AG10803 (cell line): ENCODE measurements at regions not wholly inside any gene's neighbourhood (a gene's known extent, or its start where the extent isn't known, plus 50 kb on each side); places are given as distances from the start of the nearest gene placed in this dataset.

Experiments
- DNase-seq: peaks from one replicate; pipeline ENCODE4 v3.0.0; 2010; ENCODE audit warnings: low read depth
- H3K4me3 ChIP-seq: 2 replicates; pipeline ENCODE4 v1.5.1; 2011; ENCODE audit warnings: mild to moderate bottlenecking, low read length, control low read depth
- TF ChIP-seq, protein P1 (sequence below): conservative IDR thresholded peaks from 2 replicates; pipeline ENCODE4 v1.5.1; 2011; ENCODE audit warnings: mild to moderate bottlenecking, low read length, control low read depth, inconsistent platforms

DNA sequence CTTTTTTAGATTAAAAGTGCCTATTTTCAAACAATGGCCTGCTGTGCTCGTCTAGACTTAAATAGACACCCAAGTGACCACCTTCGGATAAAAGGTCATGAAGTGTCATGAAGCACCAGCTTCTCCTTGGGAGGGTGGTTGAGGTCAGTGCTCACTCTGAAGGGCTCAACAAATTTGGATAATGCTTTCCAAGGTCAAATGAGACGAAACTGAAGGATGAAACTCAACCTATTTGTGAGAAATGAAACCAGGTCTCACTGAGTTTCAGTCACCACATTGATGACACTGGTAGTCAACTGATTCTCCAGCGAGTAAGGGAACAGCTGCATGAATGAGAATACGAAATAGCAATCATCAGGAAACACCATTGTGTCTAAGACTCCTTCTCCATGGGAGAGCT is 852.6 kb downstream of the NTRK3 start:
- H3K4me3 ChIP-seq = no peak overlapping the region
- TF ChIP-seq, protein P1, sequence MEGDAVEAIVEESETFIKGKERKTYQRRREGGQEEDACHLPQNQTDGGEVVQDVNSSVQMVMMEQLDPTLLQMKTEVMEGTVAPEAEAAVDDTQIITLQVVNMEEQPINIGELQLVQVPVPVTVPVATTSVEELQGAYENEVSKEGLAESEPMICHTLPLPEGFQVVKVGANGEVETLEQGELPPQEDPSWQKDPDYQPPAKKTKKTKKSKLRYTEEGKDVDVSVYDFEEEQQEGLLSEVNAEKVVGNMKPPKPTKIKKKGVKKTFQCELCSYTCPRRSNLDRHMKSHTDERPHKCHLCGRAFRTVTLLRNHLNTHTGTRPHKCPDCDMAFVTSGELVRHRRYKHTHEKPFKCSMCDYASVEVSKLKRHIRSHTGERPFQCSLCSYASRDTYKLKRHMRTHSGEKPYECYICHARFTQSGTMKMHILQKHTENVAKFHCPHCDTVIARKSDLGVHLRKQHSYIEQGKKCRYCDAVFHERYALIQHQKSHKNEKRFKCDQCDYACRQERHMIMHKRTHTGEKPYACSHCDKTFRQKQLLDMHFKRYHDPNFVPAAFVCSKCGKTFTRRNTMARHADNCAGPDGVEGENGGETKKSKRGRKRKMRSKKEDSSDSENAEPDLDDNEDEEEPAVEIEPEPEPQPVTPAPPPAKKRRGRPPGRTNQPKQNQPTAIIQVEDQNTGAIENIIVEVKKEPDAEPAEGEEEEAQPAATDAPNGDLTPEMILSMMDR = no peak
- DNase-seq = no peak

DNA sequence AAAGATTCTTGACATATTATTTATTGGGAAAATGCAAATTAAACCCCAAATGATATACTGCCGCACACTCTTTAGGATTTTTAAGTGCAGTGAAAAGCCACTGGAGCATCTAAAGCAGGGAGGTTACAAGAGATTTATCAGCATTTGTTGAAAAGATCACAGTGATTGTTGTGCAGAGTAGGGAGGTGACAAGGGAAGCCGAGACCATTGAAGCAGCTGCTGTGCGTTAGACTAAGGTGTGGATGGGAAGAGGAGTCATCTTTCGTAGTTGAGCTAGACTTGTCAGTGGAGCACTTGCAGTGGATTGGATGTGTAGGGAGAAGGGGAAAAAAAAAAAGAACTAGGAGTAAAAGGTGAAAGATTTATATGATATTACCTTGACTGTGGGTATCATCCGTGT is 854.6 kb downstream of the NTRK3 start:
- TF ChIP-seq, protein P1 = no peak
- no peak overlapping the region for H3K4me3 ChIP-seq
- DNase-seq = no peak

DNA sequence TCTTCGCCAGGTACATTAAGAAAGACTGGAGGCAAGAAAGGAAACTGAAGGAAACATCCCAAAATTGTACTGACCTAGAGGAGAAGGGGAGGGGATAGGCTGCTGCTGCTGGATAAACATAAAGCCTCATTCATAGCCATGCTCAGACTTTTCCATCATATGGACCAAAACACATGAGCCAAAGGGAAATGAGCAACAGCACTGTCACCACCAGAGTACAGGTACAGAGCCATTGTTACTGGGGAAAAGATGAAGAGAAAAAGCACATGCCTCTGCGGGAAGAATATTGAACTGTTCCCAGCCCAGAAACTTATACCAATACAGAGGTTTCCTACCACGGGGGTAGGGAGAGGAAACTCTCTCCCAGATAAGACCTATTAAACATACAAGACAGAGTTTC is 861.9 kb downstream of the NTRK3 start:
- DNase-seq = no peak
- TF ChIP-seq, protein P1 = no peak
- H3K4me3 ChIP-seq = no peak overlapping the region

DNA sequence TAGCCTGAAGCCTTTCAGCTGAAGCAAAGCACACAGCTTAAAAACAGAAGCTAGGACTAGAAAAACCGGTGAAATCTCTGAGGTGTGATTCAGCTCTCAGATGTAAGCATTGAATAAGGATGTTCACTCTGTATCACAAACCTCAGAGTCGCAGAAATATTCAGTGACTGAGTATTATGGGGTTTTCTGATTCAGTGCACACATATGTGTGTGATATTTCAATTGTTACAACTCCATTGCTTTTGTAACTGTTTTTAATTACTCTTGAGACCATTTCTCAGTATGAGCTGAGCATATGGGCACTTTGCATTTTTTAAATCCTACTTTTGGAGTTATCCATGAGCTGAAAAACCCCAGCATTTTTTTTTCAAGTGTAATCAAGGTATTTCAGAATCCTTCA is 868.8 kb downstream of the NTRK3 start:
- DNase-seq = peak; percentile 64
- no peak overlapping the region for H3K4me3 ChIP-seq
- TF ChIP-seq, protein P1 = no peak

GRCh38 chr15:87374339-87374738 is 882.2 kb downstream of the NTRK3 start:
- no peak for DNase-seq
- no peak overlapping the region for H3K4me3 ChIP-seq
- TF ChIP-seq, protein P1 = no peak

GRCh38 chr15:87369269-87369668 is 887.3 kb downstream of the NTRK3 start:
- DNase-seq = peak; percentile 95
- no peak overlapping the region for H3K4me3 ChIP-seq
- TF ChIP-seq, protein P1 = no peak

- TF ChIP-seq, protein P1 = no peak
- H3K4me3 ChIP-seq = no peak overlapping the region
- DNase-seq = no peak
Measured at GRCh38 chr15:87368511-87368910, 888.0 kb downstream of the NTRK3 start.
